Activated CD8-positive, alpha-beta memory T cell treated with anti-CD3 and anti-CD28 coated beads, Interleukin-2, amount 50 U/mL, for 1 hour (primary cell): ENCODE measurements at regions not wholly inside any gene's neighbourhood (a gene's known extent, or its start where the extent isn't known, plus 50 kb on each side); places are given as distances from the start of the nearest gene placed in this dataset.
"Not testable (repeated sequence)": the region's sequence is repeated elsewhere in the genome, so short reads cannot be mapped to it uniquely, and the experiment has no call there.

Source experiments
- DNase-seq: peaks from one replicate; pipeline ENCODE4 v3.0.0-alpha.2; 2020; ENCODE audit errors: extremely low read depth

DNA sequence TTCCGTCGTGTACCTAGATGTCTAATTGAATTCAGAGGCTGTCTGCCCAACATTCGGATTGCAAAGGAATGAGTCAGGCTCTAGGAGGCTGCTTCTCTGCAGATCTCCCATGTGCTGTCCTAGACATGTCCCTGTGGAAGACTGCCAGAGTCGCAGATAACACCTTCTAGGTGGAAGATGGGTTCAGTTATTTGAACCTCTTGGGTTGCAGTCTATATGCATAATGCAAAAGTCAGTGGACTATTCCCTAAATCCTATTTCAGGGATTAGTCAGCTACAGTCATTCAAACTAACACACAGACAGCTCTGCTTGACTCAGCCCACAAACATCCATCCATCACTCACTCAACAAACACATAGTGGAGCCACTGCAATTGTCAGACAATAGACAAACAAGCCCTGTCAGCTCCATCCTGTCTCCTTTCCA lies 300.0 kb upstream of the CTNNB1 start:
- DNase-seq, result no peak

DNA sequence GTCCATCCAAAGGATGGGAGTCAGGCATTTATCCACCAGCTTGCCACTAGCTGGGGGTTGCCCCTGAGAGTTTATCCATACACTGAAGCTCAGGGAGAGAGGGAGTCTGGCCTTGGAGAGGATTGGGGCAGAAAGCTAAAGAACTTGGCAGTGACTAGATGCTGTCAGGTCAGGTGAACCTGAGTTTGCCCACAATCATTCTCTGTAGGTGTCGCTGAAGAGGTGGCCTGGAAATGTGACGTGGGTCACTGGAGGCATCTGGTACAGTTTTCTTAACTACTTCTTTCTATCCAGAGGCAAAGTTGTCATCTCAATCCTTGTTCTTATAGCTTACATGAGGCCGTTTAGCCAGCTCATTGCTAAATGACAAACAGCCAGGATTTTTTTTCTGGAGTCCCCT lies 298.0 kb upstream of the CTNNB1 start:
- DNase-seq, result no peak

DNA sequence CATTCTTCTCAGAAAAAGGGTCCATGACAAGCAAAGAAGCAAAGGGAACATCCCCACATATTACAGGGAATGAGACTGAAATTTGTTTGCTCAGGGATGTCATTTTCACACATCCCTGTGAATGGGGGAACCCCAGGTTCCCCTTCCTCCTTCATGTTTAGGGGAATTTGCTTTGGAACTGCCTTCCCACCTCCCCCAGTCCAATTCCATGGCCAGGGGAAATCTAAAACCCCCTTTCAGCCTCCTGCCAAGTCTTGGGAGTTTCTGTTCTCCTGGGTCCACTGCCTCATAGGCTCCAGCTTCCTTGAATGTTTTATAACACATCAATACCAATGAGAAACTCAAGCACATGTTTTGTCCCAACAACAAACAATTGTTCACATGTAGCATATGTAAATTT lies 297.5 kb upstream of the CTNNB1 start:
- no peak for DNase-seq

DNA sequence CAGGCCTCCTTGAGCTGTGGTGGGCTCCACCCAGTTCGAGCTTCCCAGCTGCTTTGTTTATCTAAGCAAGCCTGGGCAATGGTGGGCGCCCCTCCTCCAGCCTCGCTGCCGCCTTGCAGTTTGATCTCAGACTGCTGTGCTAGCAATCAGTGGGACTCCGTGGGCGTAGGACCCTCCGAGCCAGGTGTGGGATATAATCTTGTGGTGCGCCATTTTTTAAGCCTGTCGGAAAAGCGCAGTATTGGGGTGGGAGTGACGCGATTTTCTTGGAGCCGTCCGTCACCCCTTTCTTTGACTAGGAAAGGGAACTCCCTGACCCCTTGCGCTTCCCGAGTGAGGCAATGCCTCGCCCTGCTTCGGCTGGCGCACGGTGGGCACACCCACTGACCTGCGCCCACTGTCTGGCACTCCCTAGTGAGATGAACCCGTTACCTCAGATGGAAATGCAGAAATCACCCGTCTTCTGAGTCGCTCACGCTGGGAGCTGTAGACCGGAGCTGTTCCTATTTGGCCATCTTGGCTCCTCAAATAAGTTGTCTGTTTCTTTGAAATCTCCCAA lies 291.3 kb upstream of the CTNNB1 start:
- DNase-seq, result not testable (repeated sequence)

DNA sequence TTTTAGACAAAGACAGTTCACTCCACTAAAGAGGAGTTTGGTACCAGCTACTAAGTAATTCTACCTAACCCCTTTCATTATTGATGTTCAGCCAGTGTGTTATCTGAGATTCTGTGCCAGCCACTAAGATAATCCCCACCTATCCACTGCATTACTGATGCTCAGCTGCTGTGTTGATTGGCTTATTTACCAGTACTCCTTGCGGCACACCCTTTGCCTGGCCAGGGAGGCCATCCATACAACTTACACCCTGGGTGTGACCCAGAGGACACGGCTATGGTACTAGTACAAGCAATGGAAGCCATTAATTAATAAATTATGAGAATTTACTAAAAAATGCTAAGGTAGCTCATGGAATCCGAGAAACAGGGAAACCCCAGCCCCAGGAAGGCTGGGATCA lies 290.7 kb upstream of the CTNNB1 start:
- no peak for DNase-seq

DNA sequence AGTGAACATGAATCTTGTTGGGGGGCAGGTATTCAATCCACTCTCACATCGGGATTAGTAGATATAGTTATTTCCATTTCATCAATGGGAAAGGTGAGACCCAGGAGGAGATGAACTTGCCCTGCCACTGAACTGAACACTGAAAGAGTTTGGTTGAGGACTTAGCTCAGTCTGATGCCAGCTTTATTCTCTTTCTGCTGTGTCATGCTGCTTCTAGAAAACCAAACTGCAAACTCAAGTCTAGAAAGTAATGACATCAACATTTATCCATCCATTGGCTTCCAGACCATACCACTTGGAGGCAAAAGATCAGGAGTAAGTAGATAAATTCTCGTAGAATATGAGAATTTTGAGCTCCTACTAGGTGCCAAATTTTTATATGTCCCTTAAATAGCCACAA lies 288.0 kb upstream of the CTNNB1 start:
- no peak for DNase-seq

DNA sequence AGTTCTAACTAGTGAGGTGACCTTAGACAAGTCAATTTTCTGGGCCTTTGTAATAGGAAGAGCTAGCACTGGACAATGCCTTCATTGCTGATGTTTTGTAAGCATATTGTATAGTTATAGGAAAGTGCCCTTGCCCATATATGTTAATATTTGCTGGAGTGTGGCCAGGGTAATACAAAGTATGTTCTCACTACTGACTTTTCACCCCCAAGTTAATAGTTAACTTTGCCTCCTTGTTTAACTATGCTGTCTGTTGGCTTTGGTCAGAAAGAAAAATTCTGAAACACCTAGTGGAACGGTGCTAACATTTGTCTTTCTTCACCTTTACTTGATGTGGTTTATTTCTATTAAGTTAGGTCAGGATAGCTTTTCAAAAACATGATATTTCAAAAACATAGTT lies 287.4 kb upstream of the CTNNB1 start:
- no peak for DNase-seq

DNA sequence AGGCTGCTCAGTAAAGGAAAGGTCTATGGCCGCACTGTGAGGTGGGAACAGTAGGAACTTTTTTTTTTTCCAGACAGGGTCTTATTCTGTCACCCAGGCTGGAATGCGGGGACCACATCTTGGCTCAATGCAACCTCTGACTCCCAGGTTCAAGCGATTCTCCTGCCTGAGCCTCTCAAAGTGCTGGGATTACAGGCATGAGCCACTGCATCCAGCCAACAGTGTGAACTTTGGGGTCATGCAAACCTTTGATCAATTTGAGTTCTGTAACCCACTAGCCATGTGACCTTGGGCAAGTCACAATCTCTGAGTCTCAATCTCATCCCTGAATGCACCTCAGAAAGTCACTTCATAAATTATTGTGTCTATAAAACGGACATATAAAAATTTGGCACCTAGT lies 286.8 kb upstream of the CTNNB1 start:
- DNase-seq, result no peak

DNA sequence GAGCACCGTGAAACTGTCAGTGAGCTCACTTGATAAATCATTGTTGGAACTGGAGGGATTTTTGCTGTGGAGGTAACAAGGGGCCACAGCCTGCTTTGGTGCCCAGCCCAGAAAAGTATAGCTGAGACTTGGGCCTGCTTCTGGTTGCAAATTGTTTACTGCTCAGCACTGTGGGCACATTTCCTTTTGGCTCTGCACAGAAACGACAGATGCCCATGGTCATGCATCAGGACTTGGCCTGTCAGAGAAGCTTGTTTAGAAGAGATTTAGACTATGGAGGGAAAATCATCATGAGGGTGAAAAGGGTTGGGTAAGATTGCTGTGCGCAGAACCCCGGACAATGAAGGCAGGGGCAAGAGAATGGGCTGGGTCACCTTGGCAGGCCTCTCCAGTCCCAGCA lies 286.1 kb upstream of the CTNNB1 start:
- no peak for DNase-seq

DNA sequence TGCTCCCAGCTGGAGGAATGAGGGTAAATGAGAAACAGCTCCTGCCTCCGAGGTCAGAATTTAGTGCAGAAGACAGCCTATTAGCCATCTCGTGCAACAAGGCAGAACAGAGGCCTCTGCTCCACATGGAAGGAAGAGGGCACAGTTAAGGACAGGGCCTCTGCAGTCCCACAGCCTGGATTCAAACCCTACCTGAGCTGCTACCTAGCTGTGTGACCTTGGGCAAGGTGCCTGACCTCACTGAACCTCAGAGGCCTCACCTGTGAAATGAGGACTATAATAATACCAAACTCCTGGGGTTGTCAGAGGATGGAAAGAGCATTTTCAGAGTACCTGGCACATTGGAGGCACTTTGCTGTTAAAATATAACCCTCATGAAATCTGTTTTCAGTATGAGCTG lies 285.7 kb upstream of the CTNNB1 start:
- no peak for DNase-seq

DNA sequence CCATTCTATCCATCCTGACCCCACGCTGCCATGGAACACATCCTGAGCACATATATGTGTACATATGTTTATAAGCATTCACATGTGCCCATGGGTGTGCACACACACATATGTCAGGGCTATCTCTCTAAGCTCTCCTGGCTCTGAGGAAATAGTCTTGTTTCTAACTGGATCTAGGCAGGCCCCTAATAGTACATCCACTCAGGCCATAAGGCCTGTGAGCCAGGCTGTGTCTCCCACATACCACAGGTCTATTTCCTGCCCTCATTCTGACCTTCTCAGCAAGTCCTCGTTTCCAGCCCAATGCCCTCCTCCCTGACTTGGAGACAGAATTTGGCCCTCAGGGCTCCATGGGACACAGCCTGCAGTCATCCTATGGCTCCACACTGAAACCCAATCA lies 284.8 kb upstream of the CTNNB1 start:
- no peak for DNase-seq

DNA sequence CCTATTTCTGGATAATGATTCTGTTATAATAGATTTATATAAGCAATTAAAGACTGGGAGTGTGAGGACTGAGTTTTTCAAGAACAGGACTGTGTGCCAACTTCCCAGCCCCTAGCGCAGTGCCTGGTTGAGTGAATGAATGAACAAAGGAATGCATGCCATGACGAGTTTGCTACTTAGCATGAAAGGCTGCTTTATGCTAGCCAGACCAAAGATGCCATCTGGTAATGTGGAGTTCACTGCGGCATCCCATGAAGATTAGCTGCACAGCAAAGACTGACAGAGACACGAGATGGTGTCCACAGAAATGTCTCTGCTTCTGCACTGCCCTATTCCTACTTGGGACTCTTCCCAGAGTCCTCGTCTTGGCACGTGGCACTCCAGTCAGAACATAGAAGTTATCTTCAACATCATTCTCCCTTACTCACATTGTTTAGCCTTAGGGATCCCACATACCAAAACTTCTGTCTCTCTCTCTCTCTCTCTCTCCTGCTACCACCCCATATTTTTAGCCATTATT lies 283.9 kb upstream of the CTNNB1 start:
- DNase-seq, result no peak

DNA sequence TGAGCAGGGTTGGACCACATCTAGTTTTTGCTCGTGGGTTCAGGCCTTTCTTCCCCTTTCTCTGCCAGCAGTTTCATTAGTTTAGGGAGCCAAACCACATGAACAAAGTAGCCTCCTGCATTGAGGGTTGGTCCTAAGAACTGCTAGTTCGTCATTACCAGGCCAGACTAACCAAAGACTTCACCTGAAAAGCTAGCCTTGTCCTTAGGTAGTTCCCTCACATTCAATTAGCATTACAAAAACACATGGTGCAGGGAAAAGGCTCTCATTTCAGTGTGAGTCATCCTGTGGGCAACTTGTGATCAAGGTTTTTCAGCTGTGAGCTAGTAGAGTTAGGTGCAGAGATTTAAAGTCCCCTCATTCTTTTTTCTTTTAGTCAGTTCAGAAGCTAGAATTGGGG lies 279.3 kb upstream of the CTNNB1 start:
- no peak for DNase-seq

DNA sequence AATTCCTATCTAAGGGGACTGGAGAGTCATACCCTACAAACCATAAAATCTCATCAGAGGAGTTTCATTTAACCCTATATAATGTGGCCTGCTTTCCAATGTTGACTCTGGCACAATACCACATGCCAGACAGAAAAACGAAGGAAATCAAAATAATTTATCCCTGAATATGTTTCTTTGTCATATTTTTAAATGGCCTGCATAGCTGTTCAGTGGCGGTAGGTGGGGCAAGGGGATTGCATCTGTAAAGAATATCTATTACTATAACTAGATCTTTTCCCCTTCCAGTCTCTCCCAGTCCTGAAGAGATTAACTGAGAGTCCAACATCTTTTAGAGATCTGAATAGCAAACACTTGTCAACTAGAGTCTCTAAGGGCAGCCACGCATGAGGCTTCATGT lies 278.1 kb upstream of the CTNNB1 start:
- DNase-seq, result no peak

DNA sequence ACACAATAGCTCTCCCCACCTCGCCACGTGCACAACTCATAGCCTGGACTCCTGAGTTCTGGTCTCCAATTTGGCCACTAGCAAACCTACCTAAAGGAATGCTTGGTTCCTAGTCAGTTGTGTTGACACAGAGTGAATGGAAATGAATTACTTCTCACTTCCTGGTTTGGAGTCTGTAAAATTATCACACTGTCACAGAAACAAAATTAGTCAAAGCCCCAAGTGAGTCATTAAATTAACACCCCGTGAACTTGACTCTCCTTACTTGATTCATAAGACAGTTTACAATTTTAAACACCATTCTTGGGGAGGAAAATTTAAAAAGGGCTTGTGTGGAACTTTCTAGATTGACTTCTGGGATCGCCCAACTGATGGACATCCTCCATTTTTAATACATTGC lies 276.2 kb upstream of the CTNNB1 start:
- DNase-seq, result no peak

DNA sequence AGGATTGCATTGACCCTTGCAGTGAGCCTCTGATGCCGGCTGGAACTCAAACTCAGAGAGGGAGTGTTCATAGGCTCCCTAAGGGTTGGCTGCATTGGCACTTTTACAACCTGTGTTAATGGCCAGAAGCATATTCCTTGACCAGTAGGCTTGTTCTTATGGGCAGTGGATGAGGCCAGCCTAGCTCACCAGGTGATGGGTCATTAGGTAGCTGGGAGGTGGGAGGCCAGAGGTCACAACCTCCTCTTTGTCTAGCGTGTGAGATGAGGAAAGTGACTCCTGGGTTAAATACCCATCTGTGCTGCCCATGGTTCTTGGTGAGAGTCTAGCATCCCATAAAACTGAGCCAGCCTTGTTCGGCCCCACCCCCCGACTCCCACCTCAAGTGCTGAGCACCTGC lies 275.7 kb upstream of the CTNNB1 start:
- no peak for DNase-seq

DNA sequence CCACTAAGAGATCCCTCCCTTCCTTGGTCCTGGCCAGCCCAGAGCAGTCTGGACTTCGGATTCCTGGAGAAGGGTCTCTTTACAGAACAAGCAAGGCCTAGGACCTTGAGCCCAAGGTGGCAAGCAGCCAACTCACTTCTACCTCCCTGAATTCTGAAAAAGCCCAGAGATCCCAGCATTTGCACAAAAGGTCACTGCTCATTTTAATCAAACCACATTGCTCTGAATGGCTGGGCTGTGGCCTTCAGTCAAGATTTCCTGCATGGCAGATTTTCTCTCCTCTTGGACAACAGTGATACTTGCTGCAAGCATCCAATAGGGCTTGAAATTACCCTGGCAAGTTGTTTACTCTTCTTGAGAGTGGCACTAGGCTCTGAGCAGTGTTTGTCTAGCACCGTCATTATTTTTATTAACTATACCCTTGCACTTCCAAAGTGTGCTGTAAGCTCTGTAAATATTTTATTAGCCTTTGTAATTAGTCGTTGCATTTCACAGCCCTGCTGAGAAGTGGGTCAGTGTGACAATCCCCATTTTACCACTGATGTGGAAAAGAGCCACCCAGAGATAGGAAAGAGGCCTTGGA lies 274.7 kb upstream of the CTNNB1 start:
- DNase-seq, result no peak

DNA sequence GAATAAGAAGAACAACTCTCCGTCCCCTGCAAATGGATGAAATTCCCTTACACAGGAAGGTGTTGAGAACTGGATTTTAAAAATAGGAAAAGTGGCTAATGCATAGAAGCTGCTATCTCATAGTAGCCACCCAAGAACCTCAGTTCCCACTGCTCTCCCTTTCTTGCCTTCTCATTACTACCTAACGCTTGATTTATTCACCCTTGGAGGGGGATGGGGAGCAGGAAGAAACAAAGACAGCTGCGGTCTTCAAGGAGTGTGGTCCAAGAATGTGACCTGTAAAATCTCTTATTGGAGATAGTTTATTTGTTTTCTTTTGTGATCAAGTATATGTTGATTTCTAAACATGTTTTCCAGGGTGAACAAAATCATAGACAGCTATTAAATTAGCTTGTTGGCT lies 274.1 kb upstream of the CTNNB1 start:
- no peak for DNase-seq

DNA sequence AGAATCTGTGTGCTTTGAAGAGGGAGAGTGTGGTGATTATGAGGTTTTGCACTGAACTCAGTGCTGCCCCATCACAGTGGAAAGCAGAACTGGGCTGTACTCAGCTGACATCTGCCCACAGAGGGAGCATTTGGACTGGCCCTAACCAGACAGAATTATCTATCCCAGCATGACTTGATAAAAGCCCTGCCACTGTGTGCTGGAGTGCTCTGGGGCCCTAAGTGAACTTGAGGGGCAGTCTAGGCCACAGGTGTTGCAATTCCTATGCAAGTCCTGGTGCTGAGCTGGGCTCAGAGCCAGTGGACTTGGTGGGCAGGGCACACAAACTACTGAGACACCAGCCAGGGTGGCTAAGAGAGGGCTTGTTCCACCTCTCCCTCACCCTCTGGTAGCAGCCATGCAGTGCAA lies 269.2 kb upstream of the CTNNB1 start:
- no peak for DNase-seq

DNA sequence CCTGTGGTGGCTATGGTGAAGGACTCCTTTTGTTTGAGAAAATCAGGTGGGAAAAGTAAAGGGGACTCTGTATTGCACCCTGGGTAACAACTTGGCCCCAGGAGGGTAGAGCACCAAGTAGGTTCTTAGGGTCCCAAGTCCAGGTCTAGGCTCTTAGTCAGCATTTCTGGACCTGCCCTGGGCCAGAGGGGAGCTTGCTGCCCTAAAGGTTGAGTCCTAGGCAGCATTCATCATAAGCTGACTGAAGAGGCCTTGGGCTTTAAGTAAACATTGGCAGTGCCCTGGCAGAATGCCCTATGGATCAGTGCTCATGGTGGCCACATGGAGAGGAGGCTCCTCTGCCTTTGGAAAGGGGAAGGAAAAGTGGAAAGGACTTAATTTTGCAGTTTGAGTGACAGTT lies 268.5 kb upstream of the CTNNB1 start:
- DNase-seq, result no peak

DNA sequence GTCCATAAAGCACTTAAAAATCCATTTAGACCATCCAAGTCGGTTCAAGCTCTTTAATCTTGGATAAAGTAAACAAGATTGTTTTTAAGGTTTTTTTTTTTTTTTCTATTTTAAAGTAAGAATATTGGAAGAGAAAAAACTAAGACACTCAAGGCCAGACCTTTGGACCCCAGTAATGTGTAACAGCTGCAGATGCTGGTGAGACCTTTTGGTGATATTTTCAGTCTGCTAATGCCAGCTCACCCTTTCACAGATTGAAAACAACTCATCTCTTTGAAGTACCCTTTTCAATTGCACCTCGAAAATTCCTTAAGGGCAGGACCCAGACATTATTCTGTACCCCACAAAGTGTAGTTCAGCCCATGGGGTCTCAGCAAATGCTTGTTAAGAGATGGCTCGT lies 260.7 kb upstream of the CTNNB1 start:
- DNase-seq, result no peak

DNA sequence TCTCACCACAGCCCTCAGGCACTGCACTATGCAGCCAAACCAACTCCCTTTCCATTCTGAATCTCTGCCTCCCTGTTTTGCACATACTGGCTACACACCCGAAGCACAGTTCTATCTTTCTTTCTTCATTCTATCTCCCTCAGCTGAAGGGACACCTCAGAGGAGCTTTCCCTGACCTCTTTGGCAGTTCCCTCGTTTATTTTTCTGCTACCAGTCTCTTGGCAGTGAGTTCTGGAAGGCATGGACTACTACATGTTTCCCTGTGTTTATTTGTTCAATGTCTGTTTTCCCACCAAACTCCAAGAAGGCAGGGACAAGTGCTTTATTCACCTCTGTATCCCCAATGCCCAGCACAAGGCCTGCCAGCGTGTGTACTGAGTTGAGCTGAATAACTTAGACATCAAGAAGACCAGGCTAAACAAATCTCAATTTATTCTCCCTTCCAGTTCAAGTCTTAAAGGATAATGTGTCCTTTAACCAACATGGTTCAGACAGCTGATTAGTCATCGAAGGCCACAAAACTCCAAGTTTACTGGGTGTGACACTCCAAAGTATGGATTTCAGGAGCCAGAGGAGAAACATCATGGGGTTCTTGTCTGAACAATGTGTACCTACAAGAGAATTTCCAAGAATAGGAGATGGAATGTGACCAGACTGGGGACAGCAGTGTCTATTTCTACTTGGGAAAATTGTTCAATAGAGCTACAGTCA lies 260.1 kb upstream of the CTNNB1 start:
- no peak for DNase-seq

DNA sequence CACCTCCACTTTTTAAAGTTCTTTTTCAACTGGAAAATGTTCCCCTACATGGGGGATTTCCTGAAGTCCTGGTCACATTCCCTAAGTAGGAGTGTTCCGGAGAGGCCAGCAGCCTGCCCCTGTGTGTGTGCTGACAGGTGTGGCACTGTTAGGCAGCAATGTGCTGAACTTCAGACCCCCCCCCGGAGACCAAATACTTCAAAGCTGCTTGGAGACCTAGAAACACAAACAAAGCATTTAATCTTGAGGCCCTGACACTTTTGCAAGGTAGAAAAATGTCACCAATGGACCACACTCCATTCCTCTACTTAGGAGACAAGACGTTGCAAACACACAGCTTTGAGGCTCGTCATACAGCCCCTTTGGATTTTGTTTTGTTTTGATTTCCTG lies 259.6 kb upstream of the CTNNB1 start:
- no peak for DNase-seq

DNA sequence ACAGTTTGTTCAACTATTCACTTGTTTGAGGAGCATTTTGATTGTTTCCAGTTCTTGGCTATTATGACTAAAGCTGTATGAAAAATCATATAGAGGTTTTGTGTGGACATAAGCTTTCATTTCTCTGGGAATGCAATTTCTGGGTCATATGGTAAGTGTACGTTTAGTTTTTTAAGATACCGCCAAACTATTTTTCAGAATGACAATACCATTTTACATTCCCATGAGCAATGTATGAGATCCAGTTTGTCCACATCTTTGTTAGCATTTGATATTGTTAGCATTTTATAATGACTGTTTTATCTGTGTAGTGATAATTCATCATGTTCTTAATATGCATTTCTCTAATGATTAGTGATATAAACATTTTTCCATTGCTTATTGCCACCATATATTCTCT lies 258.7 kb upstream of the CTNNB1 start:
- DNase-seq, result no peak
